Renal cortical epithelial cell (primary cell): ENCODE measurements at regions not wholly inside any gene's neighbourhood (a gene's known extent, or its start where the extent isn't known, plus 50 kb on each side); places are given as distances from the start of the nearest gene placed in this dataset.

ENCODE experiments used
- DNase-seq: peaks from one replicate; pipeline ENCODE4 v3.0.0-alpha.2; 2011; ENCODE audit warnings: low read depth

- no peak for DNase-seq
Measured at GRCh38 chr1:214823311-214824117, 220.5 kb downstream of the CENPF start.

- no peak for DNase-seq
Measured at GRCh38 chr1:214824763-214825162, 221.8 kb downstream of the CENPF start.

GRCh38 chr1:214826619-214827018 lies 223.6 kb downstream of the CENPF start:
- no peak for DNase-seq

GRCh38 chr1:214827883-214828282 lies 224.9 kb downstream of the CENPF start:
- no peak for DNase-seq

- DNase-seq, result no peak
Measured at GRCh38 chr1:214830941-214831340, 227.9 kb downstream of the CENPF start.

- no peak for DNase-seq
Measured at GRCh38 chr1:214831956-214832355, 229.0 kb downstream of the CENPF start.

GRCh38 chr1:214833178-214833756 lies 230.3 kb downstream of the CENPF start:
- DNase-seq, result no peak

- no peak for DNase-seq
Measured at GRCh38 chr1:214837376-214837775, 234.4 kb downstream of the CENPF start.

- DNase-seq, result no peak
Measured at GRCh38 chr1:214838351-214838750, 235.4 kb downstream of the CENPF start.

GRCh38 chr1:214840356-214840755 lies 237.4 kb downstream of the CENPF start:
- DNase-seq, result peak; percentile 76

- no peak for DNase-seq
Measured at GRCh38 chr1:214842856-214843255, 239.7 kb upstream of the KCNK2 start.

GRCh38 chr1:214843281-214843680 lies 239.3 kb upstream of the KCNK2 start:
- peak; percentile 55 for DNase-seq

- DNase-seq, result no peak
Measured at GRCh38 chr1:214844319-214844718, 238.2 kb upstream of the KCNK2 start.

GRCh38 chr1:214846276-214846675 lies 236.3 kb upstream of the KCNK2 start:
- DNase-seq, result no peak

- DNase-seq, result no peak
Measured at GRCh38 chr1:214847071-214847810, 235.3 kb upstream of the KCNK2 start.

GRCh38 chr1:214848101-214848500 lies 234.4 kb upstream of the KCNK2 start:
- no peak for DNase-seq

- DNase-seq, result no peak
Measured at GRCh38 chr1:214850432-214851050, 232.0 kb upstream of the KCNK2 start.

- DNase-seq, result no peak
Measured at GRCh38 chr1:214853340-214853739, 229.2 kb upstream of the KCNK2 start.

- DNase-seq, result no peak
Measured at GRCh38 chr1:214854126-214854875, 228.2 kb upstream of the KCNK2 start.

GRCh38 chr1:214856843-214857242 lies 225.7 kb upstream of the KCNK2 start:
- no peak for DNase-seq

GRCh38 chr1:214857716-214858115 lies 224.8 kb upstream of the KCNK2 start:
- DNase-seq, result no peak

GRCh38 chr1:214859647-214860046 lies 222.9 kb upstream of the KCNK2 start:
- DNase-seq, result no peak
